Renal cortical epithelial cell (primary cell): ENCODE measurements at regions not wholly inside any gene's neighbourhood (a gene's known extent, or its start where the extent isn't known, plus 50 kb on each side); places are given as distances from the start of the nearest gene placed in this dataset.
"Not testable (repeated sequence)": the region's sequence is repeated elsewhere in the genome, so short reads cannot be mapped to it uniquely, and the experiment has no call there.

ENCODE experiments used
- DNase-seq: peaks from one replicate; pipeline ENCODE4 v3.0.0-alpha.2; 2011; ENCODE audit warnings: low read depth

- no peak for DNase-seq
Measured at GRCh38 chr11:23755769-23756168, 741.1 kb upstream of the LUZP2 start.

GRCh38 chr11:23759489-23759888 is 737.4 kb upstream of the LUZP2 start:
- DNase-seq, result no peak

- no peak for DNase-seq
Measured at GRCh38 chr11:23764286-23764685, 732.6 kb upstream of the LUZP2 start.

- no peak for DNase-seq
Measured at GRCh38 chr11:23765682-23766252, 731.1 kb upstream of the LUZP2 start.

GRCh38 chr11:23767576-23767975 is 729.3 kb upstream of the LUZP2 start:
- no peak for DNase-seq

GRCh38 chr11:23769214-23769613 is 727.6 kb upstream of the LUZP2 start:
- no peak for DNase-seq

GRCh38 chr11:23772081-23772480 is 724.8 kb upstream of the LUZP2 start:
- DNase-seq, result no peak

- DNase-seq, result peak; percentile 3
Measured at GRCh38 chr11:23778971-23779370, 717.9 kb upstream of the LUZP2 start.

- no peak for DNase-seq
Measured at GRCh38 chr11:23780231-23780630, 716.6 kb upstream of the LUZP2 start.

- no peak for DNase-seq
Measured at GRCh38 chr11:23781803-23782560, 714.9 kb upstream of the LUZP2 start.

GRCh38 chr11:23786974-23787373 is 709.9 kb upstream of the LUZP2 start:
- DNase-seq, result not testable (repeated sequence)

- no peak for DNase-seq
Measured at GRCh38 chr11:23789200-23789853, 707.5 kb upstream of the LUZP2 start.

- peak; percentile 8 for DNase-seq
Measured at GRCh38 chr11:23789938-23790371, 706.9 kb upstream of the LUZP2 start.

- no peak for DNase-seq
Measured at GRCh38 chr11:23797624-23798419, 699.0 kb upstream of the LUZP2 start.

- not testable (repeated sequence) for DNase-seq
Measured at GRCh38 chr11:23834306-23834705, 662.5 kb upstream of the LUZP2 start.

- no peak for DNase-seq
Measured at GRCh38 chr11:23836981-23837380, 659.9 kb upstream of the LUZP2 start.

GRCh38 chr11:23840872-23841271 is 656.0 kb upstream of the LUZP2 start:
- no peak for DNase-seq

GRCh38 chr11:23846902-23847422 is 649.9 kb upstream of the LUZP2 start:
- DNase-seq, result no peak

- DNase-seq, result no peak
Measured at GRCh38 chr11:23851216-23851615, 645.6 kb upstream of the LUZP2 start.

GRCh38 chr11:23856654-23857053 is 640.2 kb upstream of the LUZP2 start:
- no peak for DNase-seq

- DNase-seq, result no peak
Measured at GRCh38 chr11:23859087-23859486, 637.8 kb upstream of the LUZP2 start.

- no peak for DNase-seq
Measured at GRCh38 chr11:23861615-23862014, 635.2 kb upstream of the LUZP2 start.
